Forelimb muscle (tissue), 1 donor: ENCODE measurements at regions not wholly inside any gene's neighbourhood (a gene's known extent, or its start where the extent isn't known, plus 50 kb on each side); places are given as distances from the start of the nearest gene placed in this dataset.
"Not testable (repeated sequence)": the region's sequence is repeated elsewhere in the genome, so short reads cannot be mapped to it uniquely, and the experiment has no call there.

Source experiments
- DNase-seq: peaks from one replicate; pipeline ENCODE4 v3.0.0-alpha.2; 2013; ENCODE audit warnings: low read depth

- DNase-seq: no peak
Observed at GRCh38 chr5:2105141-2105540, 222.4 kb upstream of the IRX4 start.

GRCh38 chr5:2103940-2104339, 221.2 kb upstream of the IRX4 start:
- DNase-seq: no peak

GRCh38 chr5:2102819-2103776, 220.4 kb upstream of the IRX4 start:
- DNase-seq: no peak

- DNase-seq: no peak
Observed at GRCh38 chr5:2101685-2102084, 219.0 kb upstream of the IRX4 start.

- no peak for DNase-seq
Observed at GRCh38 chr5:2096887-2097505, 214.3 kb upstream of the IRX4 start.

GRCh38 chr5:2095011-2095410, 212.3 kb upstream of the IRX4 start:
- no peak for DNase-seq

GRCh38 chr5:2094616-2094995, 211.9 kb upstream of the IRX4 start:
- DNase-seq: no peak

GRCh38 chr5:2093859-2094615, 211.3 kb upstream of the IRX4 start:
- no peak for DNase-seq

- DNase-seq: no peak
Observed at GRCh38 chr5:2091921-2092320, 209.2 kb upstream of the IRX4 start.

- no peak for DNase-seq
Observed at GRCh38 chr5:2087980-2088379, 205.3 kb upstream of the IRX4 start.

GRCh38 chr5:2075365-2075764, 192.6 kb upstream of the IRX4 start:
- no peak for DNase-seq

GRCh38 chr5:2071562-2071961, 188.8 kb upstream of the IRX4 start:
- DNase-seq: no peak

GRCh38 chr5:2070787-2071186, 188.1 kb upstream of the IRX4 start:
- DNase-seq: not testable (repeated sequence)

GRCh38 chr5:2068531-2068930, 185.8 kb upstream of the IRX4 start:
- no peak for DNase-seq

- DNase-seq: no peak
Observed at GRCh38 chr5:2066373-2066772, 183.6 kb upstream of the IRX4 start.

GRCh38 chr5:2063380-2063779, 180.7 kb upstream of the IRX4 start:
- DNase-seq: not testable (repeated sequence)

GRCh38 chr5:2052687-2053086, 170.0 kb upstream of the IRX4 start:
- no peak for DNase-seq

GRCh38 chr5:2049876-2050275, 167.2 kb upstream of the IRX4 start:
- DNase-seq: no peak

- no peak for DNase-seq
Observed at GRCh38 chr5:2048664-2049063, 165.9 kb upstream of the IRX4 start.

GRCh38 chr5:2047341-2047927, 164.7 kb upstream of the IRX4 start:
- DNase-seq: no peak

- no peak for DNase-seq
Observed at GRCh38 chr5:2044041-2044440, 161.3 kb upstream of the IRX4 start.

- no peak for DNase-seq
Observed at GRCh38 chr5:2039180-2039531, 156.4 kb upstream of the IRX4 start.
